ENCODE measurements at regions not wholly inside any gene's neighbourhood (a gene's known extent, or its start where the extent isn't known, plus 50 kb on each side); places are given as distances from the start of the nearest gene placed in this dataset.
"Not testable (repeated sequence)": the region's sequence is repeated elsewhere in the genome, so short reads cannot be mapped to it uniquely, and the experiment has no call there.

GRCh38 chr16:29203933-29204805, 202.3 kb downstream of the NPIPB11 start:
- not testable (repeated sequence) for TF ChIP-seq POLR2A (IDR thresholded peaks at IDR 0.05; ENCODE audit: low read depth, low read length); POLR2AphosphoS5 (IDR thresholded peaks at IDR 0.05; ENCODE audit: low read depth, low read length); TAF1 (IDR thresholded peaks at IDR 0.05; ENCODE audit: borderline replicate concordance, low read depth, low read length)

Measured in GM12892 (cell line).